ENCODE measurements at regions not wholly inside any gene's neighbourhood (a gene's known extent, or its start where the extent isn't known, plus 50 kb on each side); places are given as distances from the start of the nearest gene placed in this dataset.

DNA sequence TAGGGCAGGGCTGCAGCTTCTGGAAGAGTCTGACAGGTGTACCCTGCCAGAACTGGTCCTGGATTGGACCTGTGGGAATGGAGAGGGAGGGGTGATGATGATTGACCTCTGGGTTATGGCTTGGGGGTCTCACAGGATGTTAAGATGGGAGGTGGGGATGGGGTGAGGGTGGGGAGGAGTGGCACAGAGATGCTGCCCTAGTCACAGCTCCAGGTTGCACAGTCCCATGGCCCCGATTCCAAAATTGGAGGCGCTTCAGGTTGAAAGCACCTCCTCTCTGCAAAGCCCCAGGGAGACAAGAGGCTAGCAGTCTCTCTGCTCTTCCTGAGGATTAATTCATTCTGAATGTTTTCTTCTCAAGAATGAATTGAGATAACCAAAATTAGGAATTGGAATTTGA is 101.4 kb downstream of the FAM43A start:
- Mint-ChIP-seq H3K4me3 (ENCODE audit: unreplicated experiment) (no peak overlapping the region), H3K36me3 (ENCODE audit: insufficient read depth, unreplicated experiment) (no peaks in the 10 kb centered on the region), H3K27me3 (ENCODE audit: insufficient read depth, unreplicated experiment) (no peaks in the 10 kb centered on the region), H3K27ac (ENCODE audit: low read depth, unreplicated experiment) (no peak overlapping the region), H3K9me3 (ENCODE audit: unreplicated experiment) (no peaks in the 10 kb centered on the region), H3K4me1 (ENCODE audit: insufficient read depth, unreplicated experiment) (peaks cover 10% of the 10 kb centered on the region)
- no peak for DNase-seq (ENCODE audit: unreplicated experiment)
- no TSS peak for BruUV-seq (replicated peaks)
- intact Hi-C loops (cut with micrococcal nuclease) = no loop called here
- CTCF ChIA-PET = no interaction called here
- no peak for TF ChIP-seq CTCF (IDR thresholded peaks at IDR 0.05; ENCODE audit: unreplicated experiment)
- POLR2A ChIA-PET = no interaction called here

DNA sequence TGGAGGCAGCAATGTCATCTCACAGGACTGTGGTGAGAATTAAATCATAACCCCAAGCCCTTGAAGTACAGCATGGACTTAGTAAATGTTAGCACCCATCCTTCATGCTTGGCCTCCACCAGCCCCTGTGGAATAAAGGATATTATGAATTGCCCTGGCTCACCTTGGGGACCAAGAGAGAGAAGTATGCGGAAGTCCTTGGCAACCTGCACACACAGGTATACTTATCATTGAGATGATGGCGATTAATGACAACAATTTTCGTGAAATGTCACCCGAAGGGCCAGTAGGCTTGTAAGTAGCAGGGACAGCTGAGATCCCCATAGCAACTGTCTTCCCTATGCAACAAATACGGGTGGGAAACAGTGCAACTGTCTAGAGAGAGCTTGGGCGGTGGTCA is 102.0 kb downstream of the FAM43A start:
- no TSS peak for BruUV-seq (replicated peaks)
- Mint-ChIP-seq H3K4me1 (ENCODE audit: insufficient read depth, unreplicated experiment) (peaks cover 10% of the 10 kb centered on the region), H3K27me3 (ENCODE audit: insufficient read depth, unreplicated experiment) (no peaks in the 10 kb centered on the region), H3K9me3 (ENCODE audit: unreplicated experiment) (no peaks in the 10 kb centered on the region), H3K4me3 (ENCODE audit: unreplicated experiment) (no peak overlapping the region), H3K27ac (ENCODE audit: low read depth, unreplicated experiment) (no peak overlapping the region), H3K36me3 (ENCODE audit: insufficient read depth, unreplicated experiment) (no peaks in the 10 kb centered on the region)
- CTCF ChIA-PET = interaction anchor here (0.6 to 0.7 kb wide), 2 partner anchors 13 to 39 kb away, joined by 3 read pairs; no protein-coding TSS in a partner anchor
- no peak for DNase-seq (ENCODE audit: unreplicated experiment)
- TF ChIP-seq CTCF (IDR thresholded peaks at IDR 0.05; ENCODE audit: unreplicated experiment) = no peak
- POLR2A ChIA-PET = no interaction called here
- intact Hi-C loops (cut with micrococcal nuclease) = no loop called here

GRCh38 chr3:194792368-194792767 is 106.7 kb downstream of the FAM43A start:
- BruUV-seq (replicated peaks) = no TSS peak

DNA sequence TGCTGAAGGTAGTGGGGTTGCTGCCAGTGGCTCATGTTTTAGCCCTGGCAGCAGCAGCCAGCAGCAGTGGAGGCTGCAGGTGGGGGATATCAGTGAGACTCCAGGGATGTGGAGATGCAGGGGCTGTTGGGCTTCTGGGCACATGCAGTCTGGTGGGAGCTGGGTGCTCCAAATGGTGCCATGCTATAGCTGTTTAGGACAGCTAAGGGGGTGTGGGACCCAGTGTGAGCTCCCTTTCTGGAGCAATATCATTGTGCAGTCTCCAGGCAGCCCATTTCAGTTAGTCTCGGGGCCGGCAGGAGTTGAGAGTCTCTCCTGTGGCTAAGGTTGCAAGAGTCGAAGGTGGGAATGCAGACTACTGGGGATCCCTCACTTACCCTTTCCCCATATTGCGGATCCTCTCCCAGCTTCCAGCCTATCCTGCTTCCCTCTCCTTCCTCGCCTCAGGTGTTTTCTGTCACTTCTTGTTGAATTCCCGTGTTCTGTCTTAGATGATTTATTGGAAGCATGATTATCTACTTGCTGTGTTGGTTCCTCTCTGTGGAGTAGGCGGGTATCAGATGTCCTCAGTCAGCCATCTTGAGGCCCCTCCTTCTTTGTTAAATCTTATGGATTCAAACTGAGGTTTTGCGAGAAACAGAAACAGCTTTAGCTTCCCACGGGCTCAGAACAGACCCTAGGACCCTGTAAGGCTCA is 112.0 kb downstream of the FAM43A start:
- ChIA-PET POLR2A (no interaction called here), CTCF (no interaction called here)
- no peaks in the 10 kb centered on the region for H3K4me1 Mint-ChIP-seq (ENCODE audit: insufficient read depth, unreplicated experiment)
- no peak overlapping the region for H3K27ac Mint-ChIP-seq (ENCODE audit: low read depth, unreplicated experiment)
- no peak overlapping the region for H3K4me3 Mint-ChIP-seq (ENCODE audit: unreplicated experiment)
- DNase-seq (ENCODE audit: unreplicated experiment) = no peak
- no peaks in the 10 kb centered on the region for H3K36me3 Mint-ChIP-seq (ENCODE audit: insufficient read depth, unreplicated experiment)
- no peak for TF ChIP-seq CTCF (IDR thresholded peaks at IDR 0.05; ENCODE audit: unreplicated experiment)
- peaks cover 10% of the 10 kb centered on the region for H3K27me3 Mint-ChIP-seq (ENCODE audit: insufficient read depth, unreplicated experiment)
- H3K9me3 Mint-ChIP-seq (ENCODE audit: unreplicated experiment) = no peaks in the 10 kb centered on the region
- intact Hi-C loops (cut with micrococcal nuclease) = no loop called here
- BruUV-seq (replicated peaks) = no TSS peak

More at GRCh38 chr3:194792368-194792767, 106.7 kb downstream of the FAM43A start:
- no peak for TF ChIP-seq CTCF (IDR thresholded peaks at IDR 0.05; ENCODE audit: unreplicated experiment)
- no peaks in the 10 kb centered on the region for H3K9me3 Mint-ChIP-seq (ENCODE audit: unreplicated experiment)
- no peak overlapping the region for H3K27ac Mint-ChIP-seq (ENCODE audit: low read depth, unreplicated experiment)
- DNase-seq (ENCODE audit: unreplicated experiment) = no peak
- H3K36me3 Mint-ChIP-seq (ENCODE audit: insufficient read depth, unreplicated experiment) = no peaks in the 10 kb centered on the region
- ChIA-PET CTCF (no interaction called here), POLR2A (no interaction called here)
- H3K4me1 Mint-ChIP-seq (ENCODE audit: insufficient read depth, unreplicated experiment) = no peaks in the 10 kb centered on the region
- intact Hi-C loops (cut with micrococcal nuclease) = no loop called here
- H3K4me3 Mint-ChIP-seq (ENCODE audit: unreplicated experiment) = no peak overlapping the region
- no peaks in the 10 kb centered on the region for H3K27me3 Mint-ChIP-seq (ENCODE audit: insufficient read depth, unreplicated experiment)

Data from MCF 10A (cell line).